Activated CD4-positive, alpha-beta memory T cell treated with anti-CD3 and anti-CD28 coated beads, Interleukin-2, amount 10 ng/mL, durations not matched to agents 7 days and 5 days (primary cell): ENCODE measurements at regions not wholly inside any gene's neighbourhood (a gene's known extent, or its start where the extent isn't known, plus 50 kb on each side); places are given as distances from the start of the nearest gene placed in this dataset.
"Not testable (repeated sequence)": the region's sequence is repeated elsewhere in the genome, so short reads cannot be mapped to it uniquely, and the experiment has no call there.

Source experiments
- CTCF ChIA-PET: fragments of 350-600 bp; sonication (Branson Sonifier 250); formaldehyde crosslinking; loops from one replicate; lab custom pipeline; 2021; ENCODE audit warnings: antibody characterized with exemption, inconsistent platforms; lab: Charles Lee
- POLR2A ChIA-PET: fragments of 350-600 bp; sonication (Branson Sonifier 250); formaldehyde crosslinking; loops from one replicate; lab custom pipeline; 2021; ENCODE audit warnings: antibody characterized with exemption; lab: Charles Lee
- DNase-seq: peaks from one replicate; pipeline ENCODE4 v3.0.0-alpha.2; 2020
- H3K27ac Mint-ChIP-seq: one replicate; pipeline ENCODE4 v1.8.0; 2021; ENCODE audit warnings: mild to moderate bottlenecking, mixed read lengths
- H3K27me3 Mint-ChIP-seq: one replicate; pipeline ENCODE4 v1.8.0; 2021; ENCODE audit warnings: mixed read lengths
- H3K36me3 Mint-ChIP-seq: one replicate; pipeline ENCODE4 v1.8.0; 2021; ENCODE audit warnings: low read depth, mixed read lengths
- H3K4me1 Mint-ChIP-seq: one replicate; pipeline ENCODE4 v1.8.0; 2021; ENCODE audit warnings: mixed read lengths
- H3K4me3 Mint-ChIP-seq: one replicate; pipeline ENCODE4 v1.8.0; 2021; ENCODE audit warnings: mild to moderate bottlenecking, mixed read lengths
- H3K9me3 Mint-ChIP-seq: one replicate; pipeline ENCODE4 v1.8.0; 2021; ENCODE audit warnings: mixed read lengths

DNA sequence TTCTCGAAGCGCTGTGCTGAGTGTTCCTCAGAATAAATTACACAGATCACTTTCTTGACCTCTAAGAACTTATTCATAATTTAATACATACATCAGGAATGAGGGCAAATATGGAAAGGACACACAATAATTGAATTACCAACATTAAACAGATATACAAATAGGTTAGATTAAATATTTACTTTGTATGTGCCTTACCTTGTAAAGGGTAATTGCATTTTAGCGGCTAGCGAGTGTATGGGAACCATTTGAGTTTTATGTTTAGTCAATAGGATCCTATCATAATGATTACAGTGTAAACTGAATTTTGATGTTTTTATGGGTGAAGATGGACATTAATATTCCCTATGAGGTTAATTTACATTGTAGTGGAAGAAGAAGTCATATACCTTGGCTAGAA is 1187.1 kb upstream of the WWC1 start:
- Mint-ChIP-seq H3K4me3 (no peak overlapping the region), H3K36me3 (no peaks in the 10 kb centered on the region), H3K4me1 (no peaks in the 10 kb centered on the region), H3K27me3 (no peaks in the 10 kb centered on the region), H3K27ac (no peak overlapping the region), H3K9me3 (peaks cover 30% of the 10 kb centered on the region)
- POLR2A ChIA-PET: no interaction called here
- DNase-seq: no peak
- CTCF ChIA-PET: no interaction called here

DNA sequence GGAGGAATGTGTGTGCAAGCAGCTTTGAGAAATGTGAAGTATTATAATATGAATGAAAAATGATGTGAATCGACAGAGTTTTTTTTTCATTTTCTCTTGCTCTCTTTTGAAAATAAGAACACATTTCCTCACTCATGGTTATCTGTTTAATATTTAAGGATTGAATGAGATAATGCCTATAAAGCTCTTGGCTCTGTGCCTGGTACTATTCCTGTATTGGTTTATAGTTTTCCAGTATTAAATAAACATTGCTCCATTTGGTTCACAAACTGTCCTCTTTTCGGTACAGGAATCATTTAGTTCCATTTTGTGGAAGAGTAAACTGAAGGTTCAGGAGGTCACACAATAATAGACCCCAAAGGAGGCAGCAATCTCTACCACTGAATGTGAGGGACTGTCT is 1185.5 kb upstream of the WWC1 start:
- DNase-seq: no peak
- no peak overlapping the region for H3K27ac Mint-ChIP-seq
- CTCF ChIA-PET: no interaction called here
- no peaks in the 10 kb centered on the region for H3K36me3 Mint-ChIP-seq
- POLR2A ChIA-PET: no interaction called here
- no peaks in the 10 kb centered on the region for H3K27me3 Mint-ChIP-seq
- H3K4me1 Mint-ChIP-seq: no peaks in the 10 kb centered on the region
- H3K4me3 Mint-ChIP-seq: no peak overlapping the region
- peaks cover 26% of the 10 kb centered on the region for H3K9me3 Mint-ChIP-seq

DNA sequence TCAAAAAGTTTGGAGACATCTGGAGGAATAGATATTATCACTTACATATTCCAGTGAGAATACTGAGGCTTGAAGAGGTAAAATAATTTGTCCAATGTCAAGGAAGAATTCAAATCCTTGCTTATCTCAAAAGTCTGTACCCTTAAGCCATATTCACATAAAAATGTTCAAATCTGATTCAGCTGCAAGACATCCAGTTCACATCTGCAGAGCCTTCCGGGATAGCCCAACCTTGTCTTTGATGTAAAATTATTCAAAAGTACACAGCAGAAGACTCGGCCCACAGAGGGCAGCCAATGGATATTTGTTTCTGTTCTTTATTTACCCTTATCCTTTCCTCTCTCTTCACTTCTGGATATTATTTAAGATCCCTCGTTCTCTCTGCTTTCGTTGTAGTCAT is 1183.8 kb upstream of the WWC1 start:
- POLR2A ChIA-PET: no interaction called here
- Mint-ChIP-seq H3K4me3 (no peak overlapping the region), H3K27ac (no peak overlapping the region), H3K36me3 (no peaks in the 10 kb centered on the region), H3K4me1 (no peaks in the 10 kb centered on the region), H3K27me3 (no peaks in the 10 kb centered on the region), H3K9me3 (peaks cover 23% of the 10 kb centered on the region)
- CTCF ChIA-PET: no interaction called here
- DNase-seq: no peak

DNA sequence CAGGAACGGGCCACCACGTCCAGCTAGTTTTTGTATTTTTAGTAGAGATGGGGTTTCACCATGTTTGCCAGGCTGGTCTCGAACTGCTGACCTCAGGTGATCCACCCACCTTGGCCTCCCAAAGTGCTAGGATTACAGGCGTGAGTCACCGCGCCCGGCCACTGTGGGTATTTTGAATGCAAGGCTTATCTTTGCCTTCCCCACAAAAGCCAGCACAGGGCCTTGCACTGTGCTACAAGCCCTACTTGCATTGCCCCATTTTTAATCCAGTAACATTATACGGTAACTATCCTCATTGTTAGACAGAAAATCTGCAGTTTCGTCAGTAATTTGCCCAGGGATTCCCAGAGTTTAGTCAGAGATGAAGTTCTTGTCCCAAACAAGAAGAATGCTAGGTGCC is 1183.2 kb upstream of the WWC1 start:
- CTCF ChIA-PET, H3K27me3 Mint-ChIP-seq, POLR2A ChIA-PET, H3K4me1 Mint-ChIP-seq, H3K36me3 Mint-ChIP-seq, DNase-seq, H3K27ac Mint-ChIP-seq, H3K4me3 Mint-ChIP-seq: not testable (repeated sequence)
- H3K9me3 Mint-ChIP-seq: peaks cover 23% of the 10 kb centered on the region

DNA sequence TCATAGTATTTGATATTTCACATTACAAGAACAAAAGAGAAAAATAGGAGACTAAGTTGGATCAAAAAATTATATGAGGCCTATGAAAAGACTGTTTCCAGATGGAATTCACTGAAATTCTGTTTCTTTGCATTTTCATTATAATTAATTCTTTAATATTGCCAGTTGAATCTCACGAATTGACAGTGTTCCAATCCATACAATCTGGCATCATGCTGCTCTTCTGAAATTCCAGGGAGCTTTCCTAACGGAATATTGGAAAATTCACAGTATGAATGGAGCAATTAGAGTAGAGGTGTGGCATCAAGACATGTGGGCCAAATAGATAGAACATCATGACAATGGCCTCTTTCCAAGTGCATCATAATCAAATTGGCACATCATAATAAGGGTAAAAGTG is 1178.9 kb upstream of the WWC1 start:
- POLR2A ChIA-PET: no interaction called here
- Mint-ChIP-seq H3K4me1 (no peaks in the 10 kb centered on the region), H3K9me3 (peaks cover 9% of the 10 kb centered on the region), H3K27me3 (no peaks in the 10 kb centered on the region), H3K36me3 (no peaks in the 10 kb centered on the region), H3K27ac (no peak overlapping the region), H3K4me3 (no peak overlapping the region)
- CTCF ChIA-PET: no interaction called here
- DNase-seq: no peak

DNA sequence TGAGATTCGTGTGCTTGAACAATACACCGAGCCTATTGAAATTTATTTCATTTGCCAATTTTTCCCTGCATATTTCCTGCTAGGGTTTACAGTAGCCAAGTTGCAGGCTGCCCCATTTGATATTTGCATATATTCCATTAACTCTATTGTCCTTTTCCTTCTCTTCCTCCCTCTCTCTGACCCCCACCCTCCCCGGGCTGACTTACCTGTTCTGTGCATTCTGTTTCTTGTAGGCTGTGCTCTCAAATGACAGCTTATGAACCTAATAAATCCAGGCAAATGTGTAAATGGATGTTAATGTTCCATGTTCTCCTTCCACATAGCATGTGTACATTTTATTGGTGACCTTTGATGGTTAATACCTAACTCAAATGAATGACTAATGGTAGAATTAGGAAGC is 1169.2 kb upstream of the WWC1 start:
- no peaks in the 10 kb centered on the region for H3K4me1 Mint-ChIP-seq
- CTCF ChIA-PET: no interaction called here
- no peak for DNase-seq
- H3K27ac Mint-ChIP-seq: no peak overlapping the region
- H3K36me3 Mint-ChIP-seq: no peaks in the 10 kb centered on the region
- POLR2A ChIA-PET: no interaction called here
- H3K9me3 Mint-ChIP-seq: peaks cover 9% of the 10 kb centered on the region
- no peaks in the 10 kb centered on the region for H3K27me3 Mint-ChIP-seq
- H3K4me3 Mint-ChIP-seq: no peak overlapping the region

DNA sequence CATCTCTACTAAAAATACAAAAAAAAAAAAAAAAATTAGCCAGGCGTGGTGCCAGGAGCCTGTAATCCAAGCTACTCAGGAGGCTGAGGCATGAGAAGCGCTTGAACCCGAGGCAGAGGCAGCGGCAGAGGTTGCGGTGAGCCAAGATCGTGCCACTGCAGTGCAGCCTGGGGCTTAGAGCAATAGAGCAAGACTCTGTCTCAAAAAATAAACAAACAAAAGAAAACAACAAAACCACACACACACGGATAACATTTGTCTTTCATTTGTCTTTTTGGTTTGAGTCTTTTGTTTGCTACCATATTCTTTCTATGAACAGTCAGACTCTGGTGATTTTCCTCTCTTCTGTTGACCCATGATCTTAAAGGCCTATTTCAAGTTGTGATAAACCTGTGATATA is 1168.3 kb upstream of the WWC1 start:
- Mint-ChIP-seq H3K4me3 (no peak overlapping the region), H3K9me3 (peaks cover 9% of the 10 kb centered on the region), H3K27me3 (no peaks in the 10 kb centered on the region), H3K4me1 (no peaks in the 10 kb centered on the region), H3K27ac (no peak overlapping the region), H3K36me3 (no peaks in the 10 kb centered on the region)
- POLR2A ChIA-PET: no interaction called here
- CTCF ChIA-PET: no interaction called here
- no peak for DNase-seq

DNA sequence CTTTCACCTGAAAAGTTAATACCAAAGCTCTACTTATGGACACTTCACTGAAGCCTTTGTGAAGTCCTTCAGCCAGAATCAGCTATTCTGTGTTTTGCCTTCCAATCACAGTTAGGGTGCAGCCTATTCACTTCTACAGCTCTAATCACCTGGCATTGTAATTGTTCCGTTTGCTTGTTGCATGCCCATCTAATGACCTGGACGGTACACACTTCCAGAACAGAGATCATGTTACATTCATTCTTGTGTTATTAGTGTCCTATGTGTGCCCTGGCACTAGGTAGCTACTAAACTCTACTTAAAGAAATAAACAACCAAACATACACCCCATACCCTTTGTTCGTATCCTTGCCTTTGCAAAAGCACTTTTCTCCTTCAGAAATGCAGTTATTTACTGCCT is 1162.9 kb upstream of the WWC1 start:
- Mint-ChIP-seq H3K27me3 (no peaks in the 10 kb centered on the region), H3K4me3 (no peak overlapping the region), H3K36me3 (no peaks in the 10 kb centered on the region), H3K9me3 (peaks cover 9% of the 10 kb centered on the region), H3K27ac (no peak overlapping the region), H3K4me1 (no peaks in the 10 kb centered on the region)
- CTCF ChIA-PET: no interaction called here
- POLR2A ChIA-PET: no interaction called here
- DNase-seq: no peak

DNA sequence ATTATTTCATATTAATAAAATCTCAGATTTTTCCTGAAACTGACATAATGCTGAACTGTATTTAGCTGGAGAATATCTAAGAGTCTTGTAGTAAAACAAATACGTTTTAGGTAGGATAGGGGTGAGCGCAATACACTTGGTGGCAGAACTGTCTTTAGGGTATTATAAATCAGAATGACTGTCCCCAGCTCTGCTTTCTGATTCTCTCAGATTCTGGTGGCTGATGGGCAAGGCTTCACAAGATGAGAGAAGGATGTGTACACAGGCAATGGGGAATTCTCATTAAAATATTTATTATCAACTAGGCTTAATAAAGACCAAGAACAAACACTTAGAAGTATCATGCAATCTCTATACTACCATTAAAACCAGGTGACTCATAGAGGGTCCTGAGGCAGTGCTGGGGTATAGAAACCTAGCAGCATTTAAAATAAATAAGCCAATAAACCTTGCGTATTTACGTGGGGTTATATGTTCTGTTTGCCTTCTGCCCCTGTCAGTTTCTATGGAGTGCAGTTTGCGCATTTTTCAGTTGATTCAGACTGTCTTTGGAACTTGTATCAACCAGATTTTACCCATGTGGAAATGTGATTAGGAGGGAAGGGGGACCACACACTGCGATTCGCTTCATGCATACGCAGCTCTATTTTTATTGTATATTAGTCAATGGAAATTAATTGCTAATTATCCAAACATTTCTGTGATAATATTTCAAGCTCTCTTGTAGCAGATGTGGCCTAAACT is 1150.7 kb upstream of the WWC1 start:
- H3K27ac Mint-ChIP-seq: no peak overlapping the region
- H3K9me3 Mint-ChIP-seq: peaks cover 4% of the 10 kb centered on the region
- H3K4me3 Mint-ChIP-seq: no peak overlapping the region
- no peaks in the 10 kb centered on the region for H3K36me3 Mint-ChIP-seq
- H3K4me1 Mint-ChIP-seq: no peaks in the 10 kb centered on the region
- no peak for DNase-seq
- ChIA-PET POLR2A (no interaction called here), CTCF (no interaction called here)
- no peaks in the 10 kb centered on the region for H3K27me3 Mint-ChIP-seq

DNA sequence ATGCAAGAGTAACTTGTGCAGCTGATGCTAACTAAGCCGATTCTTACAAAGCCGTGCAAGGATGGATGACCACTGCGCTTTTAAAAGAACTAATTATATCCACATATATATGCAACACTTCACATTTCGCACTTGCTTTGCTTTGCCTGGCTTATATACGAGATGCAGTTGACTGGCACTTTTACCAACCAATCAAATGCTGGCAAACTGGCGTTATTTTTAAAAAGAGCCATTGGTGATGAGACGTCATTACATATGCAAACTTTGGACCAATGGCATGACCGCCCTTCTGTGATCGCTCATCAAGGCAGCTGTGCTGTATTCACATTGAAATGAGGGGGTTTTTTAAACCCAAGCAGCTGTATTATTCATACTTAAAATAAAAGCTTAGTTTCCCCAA is 1147.7 kb upstream of the WWC1 start:
- peaks cover 8% of the 10 kb centered on the region for H3K9me3 Mint-ChIP-seq
- no peak overlapping the region for H3K27ac Mint-ChIP-seq
- POLR2A ChIA-PET: no interaction called here
- no peaks in the 10 kb centered on the region for H3K4me1 Mint-ChIP-seq
- CTCF ChIA-PET: no interaction called here
- H3K27me3 Mint-ChIP-seq: no peaks in the 10 kb centered on the region
- no peak overlapping the region for H3K4me3 Mint-ChIP-seq
- H3K36me3 Mint-ChIP-seq: no peaks in the 10 kb centered on the region
- no peak for DNase-seq

DNA sequence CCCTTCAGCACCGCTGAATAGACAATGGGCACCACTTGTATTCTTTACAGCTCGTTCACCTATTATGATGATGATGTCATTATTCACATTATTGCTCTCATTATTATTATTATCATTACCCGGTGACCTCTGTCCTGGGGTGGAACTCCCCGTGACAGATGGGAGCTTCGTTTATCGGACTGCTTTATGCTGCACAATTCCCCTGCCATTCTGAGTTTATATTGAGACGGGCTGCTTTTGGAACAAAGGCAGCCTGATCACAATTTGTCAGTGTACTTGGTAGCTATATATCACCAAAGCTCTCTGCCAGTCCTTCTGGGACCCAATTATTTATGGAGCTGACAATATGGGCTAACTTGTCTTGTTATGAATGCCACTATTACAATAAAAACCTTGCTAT is 1145.6 kb upstream of the WWC1 start:
- DNase-seq: no peak
- POLR2A ChIA-PET: no interaction called here
- CTCF ChIA-PET: no interaction called here
- Mint-ChIP-seq H3K36me3 (no peaks in the 10 kb centered on the region), H3K9me3 (peaks cover 9% of the 10 kb centered on the region), H3K27ac (no peak overlapping the region), H3K27me3 (no peaks in the 10 kb centered on the region), H3K4me1 (no peaks in the 10 kb centered on the region), H3K4me3 (no peak overlapping the region)

DNA sequence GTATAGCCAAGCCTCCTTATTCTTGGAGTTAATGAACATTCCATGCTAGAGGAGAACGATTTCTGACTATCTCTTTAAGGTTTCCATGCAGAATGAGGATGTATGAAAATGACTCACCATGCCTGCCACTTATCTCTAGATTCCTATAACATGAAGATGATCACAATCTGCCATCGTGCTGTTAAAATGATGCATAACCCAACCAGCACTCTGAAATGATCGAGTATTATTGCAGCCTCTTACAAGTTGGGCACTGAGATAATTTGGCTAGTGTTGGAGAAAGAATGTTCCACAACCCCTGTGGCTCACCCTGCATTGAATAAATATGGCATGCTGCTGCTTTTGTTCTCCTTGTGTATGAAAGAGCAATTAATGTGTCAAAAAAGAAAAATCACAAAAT is 1143.6 kb upstream of the WWC1 start:
- Mint-ChIP-seq H3K36me3 (no peaks in the 10 kb centered on the region), H3K4me1 (no peaks in the 10 kb centered on the region), H3K27me3 (no peaks in the 10 kb centered on the region), H3K9me3 (peaks cover 9% of the 10 kb centered on the region), H3K4me3 (no peak overlapping the region), H3K27ac (no peak overlapping the region)
- no peak for DNase-seq
- CTCF ChIA-PET: no interaction called here
- POLR2A ChIA-PET: no interaction called here

DNA sequence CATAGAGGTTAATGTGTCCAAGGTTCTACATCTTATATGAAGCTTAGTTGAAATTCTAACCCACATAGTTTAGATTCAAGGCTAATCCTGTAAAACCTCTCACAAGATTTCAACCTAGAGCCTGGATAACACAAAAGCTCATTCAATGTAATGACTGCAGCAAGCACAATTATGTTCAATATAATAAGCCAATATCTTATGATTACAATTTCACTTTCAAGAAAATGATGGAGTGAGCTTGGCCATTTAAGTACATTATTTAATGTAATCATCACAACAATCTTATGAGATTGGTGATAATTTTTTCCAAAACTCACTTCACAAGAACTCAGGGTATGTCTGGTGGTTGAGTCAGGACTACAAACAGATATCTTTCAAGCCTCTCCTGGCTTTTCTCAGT is 1140.8 kb upstream of the WWC1 start:
- Mint-ChIP-seq H3K9me3 (peaks cover 6% of the 10 kb centered on the region), H3K4me1 (no peaks in the 10 kb centered on the region), H3K27ac (no peak overlapping the region), H3K36me3 (no peaks in the 10 kb centered on the region), H3K4me3 (no peak overlapping the region), H3K27me3 (no peaks in the 10 kb centered on the region)
- DNase-seq: no peak
- CTCF ChIA-PET: no interaction called here
- POLR2A ChIA-PET: no interaction called here

DNA sequence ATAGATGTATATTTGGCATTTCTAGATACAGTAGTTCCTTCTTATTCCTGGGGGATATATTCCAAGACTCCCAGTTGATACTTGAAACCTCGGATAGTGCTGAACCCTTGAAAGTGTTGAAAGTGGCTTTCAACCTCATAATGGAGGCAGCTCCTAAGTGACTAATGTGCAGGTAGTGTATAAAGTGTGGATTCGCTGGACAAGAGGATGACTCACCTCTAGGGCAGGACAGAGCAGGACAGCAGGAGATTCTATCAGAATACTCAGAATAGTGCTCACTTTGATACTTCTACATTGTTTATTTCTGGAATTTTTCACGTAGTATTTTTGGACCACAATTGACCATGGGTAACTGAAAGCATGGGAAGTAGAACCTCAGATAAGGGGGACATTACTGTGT is 1138.9 kb upstream of the WWC1 start:
- Mint-ChIP-seq H3K27me3 (no peaks in the 10 kb centered on the region), H3K27ac (no peak overlapping the region), H3K9me3 (peaks cover 6% of the 10 kb centered on the region), H3K36me3 (no peaks in the 10 kb centered on the region), H3K4me1 (no peaks in the 10 kb centered on the region), H3K4me3 (no peak overlapping the region)
- no peak for DNase-seq
- CTCF ChIA-PET: no interaction called here
- POLR2A ChIA-PET: no interaction called here
